Liver (tissue), 3 donors: ENCODE measurements at regions not wholly inside any gene's neighbourhood (a gene's known extent, or its start where the extent isn't known, plus 50 kb on each side); places are given as distances from the start of the nearest gene placed in this dataset.

Experiments
- FOXA1 ChIP-seq: IDR thresholded peaks from 2 replicates; pipeline ENCODE4 v1.6.1; 2016; ENCODE audit warnings: antibody characterized with exemption
- SP1 ChIP-seq: IDR thresholded peaks from 2 replicates; pipeline ENCODE4 v1.6.1; 2018; ENCODE audit warnings: antibody characterized with exemption, mild to moderate bottlenecking
- TF ChIP-seq, protein P1 (sequence below): fragments of 150-350 bp; IDR thresholded peaks from 2 replicates; pipeline ENCODE4 v1.5.1; 2017; ENCODE audit warnings: improper control_type of control experiment, low read depth, low read length; ENCODE audit not compliant: missing input control
- TF ChIP-seq, protein P2 (sequence below): IDR thresholded peaks from 2 replicates; pipeline ENCODE4 v1.6.1; 2016; ENCODE audit warnings: antibody characterized with exemption, mild to moderate bottlenecking
- TF ChIP-seq, protein P3 (sequence below): IDR thresholded peaks from 2 replicates; pipeline ENCODE4 v1.6.1; 2016; ENCODE audit warnings: antibody characterized with exemption
- donor health status: healthy.
- donor health status: healthy.

DNA sequence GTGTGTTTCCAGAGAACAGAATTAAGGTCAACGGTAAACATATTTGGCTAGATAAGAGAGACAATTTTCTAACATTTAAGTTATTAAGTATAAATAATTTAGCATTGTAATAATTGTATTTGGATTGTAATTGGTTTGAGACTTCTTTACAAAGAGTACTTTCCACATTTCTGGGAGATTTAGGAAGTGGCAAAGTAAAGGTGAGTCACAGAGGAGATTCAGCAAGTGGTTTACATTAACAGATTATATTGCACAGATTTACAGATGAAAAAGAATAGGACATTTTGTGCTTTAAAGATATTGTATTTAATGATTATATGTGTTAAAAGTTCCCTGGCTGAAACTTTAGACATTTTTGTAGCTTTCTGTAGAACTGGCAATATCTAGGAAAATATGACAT is 584.4 kb upstream of the AADAT start:
- TF ChIP-seq FOXA1 (no peak), SP1 (no peak)
- TF ChIP-seq, protein P1, sequence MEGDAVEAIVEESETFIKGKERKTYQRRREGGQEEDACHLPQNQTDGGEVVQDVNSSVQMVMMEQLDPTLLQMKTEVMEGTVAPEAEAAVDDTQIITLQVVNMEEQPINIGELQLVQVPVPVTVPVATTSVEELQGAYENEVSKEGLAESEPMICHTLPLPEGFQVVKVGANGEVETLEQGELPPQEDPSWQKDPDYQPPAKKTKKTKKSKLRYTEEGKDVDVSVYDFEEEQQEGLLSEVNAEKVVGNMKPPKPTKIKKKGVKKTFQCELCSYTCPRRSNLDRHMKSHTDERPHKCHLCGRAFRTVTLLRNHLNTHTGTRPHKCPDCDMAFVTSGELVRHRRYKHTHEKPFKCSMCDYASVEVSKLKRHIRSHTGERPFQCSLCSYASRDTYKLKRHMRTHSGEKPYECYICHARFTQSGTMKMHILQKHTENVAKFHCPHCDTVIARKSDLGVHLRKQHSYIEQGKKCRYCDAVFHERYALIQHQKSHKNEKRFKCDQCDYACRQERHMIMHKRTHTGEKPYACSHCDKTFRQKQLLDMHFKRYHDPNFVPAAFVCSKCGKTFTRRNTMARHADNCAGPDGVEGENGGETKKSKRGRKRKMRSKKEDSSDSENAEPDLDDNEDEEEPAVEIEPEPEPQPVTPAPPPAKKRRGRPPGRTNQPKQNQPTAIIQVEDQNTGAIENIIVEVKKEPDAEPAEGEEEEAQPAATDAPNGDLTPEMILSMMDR, result no peak
- TF ChIP-seq, protein P2, sequence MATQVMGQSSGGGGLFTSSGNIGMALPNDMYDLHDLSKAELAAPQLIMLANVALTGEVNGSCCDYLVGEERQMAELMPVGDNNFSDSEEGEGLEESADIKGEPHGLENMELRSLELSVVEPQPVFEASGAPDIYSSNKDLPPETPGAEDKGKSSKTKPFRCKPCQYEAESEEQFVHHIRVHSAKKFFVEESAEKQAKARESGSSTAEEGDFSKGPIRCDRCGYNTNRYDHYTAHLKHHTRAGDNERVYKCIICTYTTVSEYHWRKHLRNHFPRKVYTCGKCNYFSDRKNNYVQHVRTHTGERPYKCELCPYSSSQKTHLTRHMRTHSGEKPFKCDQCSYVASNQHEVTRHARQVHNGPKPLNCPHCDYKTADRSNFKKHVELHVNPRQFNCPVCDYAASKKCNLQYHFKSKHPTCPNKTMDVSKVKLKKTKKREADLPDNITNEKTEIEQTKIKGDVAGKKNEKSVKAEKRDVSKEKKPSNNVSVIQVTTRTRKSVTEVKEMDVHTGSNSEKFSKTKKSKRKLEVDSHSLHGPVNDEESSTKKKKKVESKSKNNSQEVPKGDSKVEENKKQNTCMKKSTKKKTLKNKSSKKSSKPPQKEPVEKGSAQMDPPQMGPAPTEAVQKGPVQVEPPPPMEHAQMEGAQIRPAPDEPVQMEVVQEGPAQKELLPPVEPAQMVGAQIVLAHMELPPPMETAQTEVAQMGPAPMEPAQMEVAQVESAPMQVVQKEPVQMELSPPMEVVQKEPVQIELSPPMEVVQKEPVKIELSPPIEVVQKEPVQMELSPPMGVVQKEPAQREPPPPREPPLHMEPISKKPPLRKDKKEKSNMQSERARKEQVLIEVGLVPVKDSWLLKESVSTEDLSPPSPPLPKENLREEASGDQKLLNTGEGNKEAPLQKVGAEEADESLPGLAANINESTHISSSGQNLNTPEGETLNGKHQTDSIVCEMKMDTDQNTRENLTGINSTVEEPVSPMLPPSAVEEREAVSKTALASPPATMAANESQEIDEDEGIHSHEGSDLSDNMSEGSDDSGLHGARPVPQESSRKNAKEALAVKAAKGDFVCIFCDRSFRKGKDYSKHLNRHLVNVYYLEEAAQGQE, result no peak
- TF ChIP-seq, protein P3, sequence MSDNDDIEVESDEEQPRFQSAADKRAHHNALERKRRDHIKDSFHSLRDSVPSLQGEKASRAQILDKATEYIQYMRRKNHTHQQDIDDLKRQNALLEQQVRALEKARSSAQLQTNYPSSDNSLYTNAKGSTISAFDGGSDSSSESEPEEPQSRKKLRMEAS, result no peak
